ENCODE measurements at regions not wholly inside any gene's neighbourhood (a gene's known extent, or its start where the extent isn't known, plus 50 kb on each side); places are given as distances from the start of the nearest gene placed in this dataset.

- TF ChIP-seq POLR2A (IDR thresholded peaks at IDR 0.05; ENCODE audit: low read depth, low read length) = no peak
- TF ChIP-seq RCOR1 (IDR thresholded peaks at IDR 0.05; ENCODE audit: insufficient replicate concordance, low read length) = no peak
- TF ChIP-seq BHLHE40 (IDR thresholded peaks at IDR 0.05; ENCODE audit: low read depth, low read length) = no peak
- no peak for TF ChIP-seq CTCF (conservative IDR thresholded peaks at IDR 0.05; ENCODE audit: low read depth, low read length)
- no peak for TF ChIP-seq MAZ (IDR thresholded peaks at IDR 0.05; ENCODE audit: borderline replicate concordance, low read depth, low read length)
- no peak for TF ChIP-seq RAD21 (IDR thresholded peaks at IDR 0.05; ENCODE audit: low read length)
- TF ChIP-seq MXI1 (IDR thresholded peaks at IDR 0.05; ENCODE audit: borderline replicate concordance, low read depth, low read length) = no peak
- TF ChIP-seq RFX5 (IDR thresholded peaks at IDR 0.05; ENCODE audit: low read depth, low read length) = no peak
- no peak for TF ChIP-seq USF2 (IDR thresholded peaks at IDR 0.05; ENCODE audit: low read depth, low read length)
Observed at GRCh38 chr16:75837681-75838080, 111.4 kb upstream of the CPHXL start.

Measured in IMR-90 (cell line).